CD4-positive, alpha-beta T cell treated with Interferon gamma for 1 hour (primary cell): ENCODE measurements at regions not wholly inside any gene's neighbourhood (a gene's known extent, or its start where the extent isn't known, plus 50 kb on each side); places are given as distances from the start of the nearest gene placed in this dataset.

Experiments used
- DNase-seq: peaks from one replicate; pipeline ENCODE4 v3.0.0-alpha.2; 2020

- DNase-seq, result no peak
Measured at GRCh38 chr16:65469116-65469515, 347.3 kb upstream of the CDH11 start.

GRCh38 chr16:65468133-65468532 is 346.3 kb upstream of the CDH11 start:
- no peak for DNase-seq

GRCh38 chr16:65463652-65464260 is 341.9 kb upstream of the CDH11 start:
- no peak for DNase-seq

- DNase-seq, result no peak
Measured at GRCh38 chr16:65457084-65457483, 335.2 kb upstream of the CDH11 start.

- DNase-seq, result no peak
Measured at GRCh38 chr16:65455761-65456160, 333.9 kb upstream of the CDH11 start.

- no peak for DNase-seq
Measured at GRCh38 chr16:65453646-65454045, 331.8 kb upstream of the CDH11 start.

- DNase-seq, result no peak
Measured at GRCh38 chr16:65449526-65449925, 327.7 kb upstream of the CDH11 start.

- no peak for DNase-seq
Measured at GRCh38 chr16:65446427-65446826, 324.6 kb upstream of the CDH11 start.

- no peak for DNase-seq
Measured at GRCh38 chr16:65445313-65446260, 323.7 kb upstream of the CDH11 start.

GRCh38 chr16:65441501-65441900 is 319.6 kb upstream of the CDH11 start:
- DNase-seq, result no peak

GRCh38 chr16:65429504-65430181 is 307.8 kb upstream of the CDH11 start:
- DNase-seq, result no peak

GRCh38 chr16:65426484-65426883 is 304.6 kb upstream of the CDH11 start:
- DNase-seq, result no peak

GRCh38 chr16:65422934-65423333 is 301.1 kb upstream of the CDH11 start:
- DNase-seq, result no peak

GRCh38 chr16:65421596-65421995 is 299.7 kb upstream of the CDH11 start:
- no peak for DNase-seq

GRCh38 chr16:65418435-65418834 is 296.6 kb upstream of the CDH11 start:
- no peak for DNase-seq

- no peak for DNase-seq
Measured at GRCh38 chr16:65415460-65415859, 293.6 kb upstream of the CDH11 start.

- DNase-seq, result no peak
Measured at GRCh38 chr16:65414284-65414984, 292.6 kb upstream of the CDH11 start.

- DNase-seq, result no peak
Measured at GRCh38 chr16:65413861-65414260, 292.0 kb upstream of the CDH11 start.

- no peak for DNase-seq
Measured at GRCh38 chr16:65410801-65411200, 288.9 kb upstream of the CDH11 start.

- DNase-seq, result no peak
Measured at GRCh38 chr16:65409510-65409909, 287.6 kb upstream of the CDH11 start.

- no peak for DNase-seq
Measured at GRCh38 chr16:65406933-65407332, 285.1 kb upstream of the CDH11 start.

GRCh38 chr16:65406116-65406515 is 284.3 kb upstream of the CDH11 start:
- DNase-seq, result no peak

GRCh38 chr16:65394281-65394680 is 272.4 kb upstream of the CDH11 start:
- no peak for DNase-seq
